Central memory CD4-positive, alpha-beta T cell (primary cell): ENCODE measurements at regions not wholly inside any gene's neighbourhood (a gene's known extent, or its start where the extent isn't known, plus 50 kb on each side); places are given as distances from the start of the nearest gene placed in this dataset.

Source experiments
- DNase-seq: peaks from one replicate; pipeline ENCODE4 v3.0.0; 2022

DNA sequence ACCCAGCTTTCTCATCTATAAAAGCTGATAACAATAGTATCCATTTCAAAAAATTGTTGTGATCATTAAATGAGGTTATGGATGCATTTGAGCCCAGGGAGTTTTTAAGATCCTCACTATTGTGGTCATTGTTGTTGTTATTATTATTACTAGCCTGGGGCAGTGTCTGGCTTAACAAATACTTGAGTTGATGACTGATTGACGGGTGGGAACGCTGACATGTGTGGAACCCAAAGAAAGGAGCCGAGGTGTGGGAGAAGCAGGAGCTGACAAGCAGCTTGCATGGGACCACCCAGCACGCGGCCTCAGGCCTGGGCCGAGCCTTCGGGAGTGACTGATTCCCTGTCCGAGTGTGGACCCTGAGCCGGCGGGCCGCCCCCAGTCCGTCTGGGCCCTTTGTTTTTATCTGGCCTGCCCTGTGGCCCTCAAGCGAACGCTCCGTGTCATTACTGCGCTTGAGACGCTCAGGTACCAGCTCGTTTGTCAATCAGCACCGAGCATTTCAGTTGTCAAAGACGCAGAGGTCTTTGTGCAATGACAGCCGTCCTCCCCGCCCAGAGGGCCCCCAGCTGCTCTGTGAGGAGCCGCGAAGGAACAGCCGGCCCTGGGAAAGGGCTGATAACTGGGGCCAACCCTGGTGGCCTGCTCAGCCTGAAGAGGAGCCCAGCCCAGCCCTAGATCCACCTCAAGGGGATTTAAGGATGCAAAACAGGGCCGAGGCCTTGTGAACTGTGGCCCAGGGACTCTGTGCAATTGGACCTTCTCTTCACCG lies 132.9 kb upstream of the FOXF1 start:
- DNase-seq, result no peak

DNA sequence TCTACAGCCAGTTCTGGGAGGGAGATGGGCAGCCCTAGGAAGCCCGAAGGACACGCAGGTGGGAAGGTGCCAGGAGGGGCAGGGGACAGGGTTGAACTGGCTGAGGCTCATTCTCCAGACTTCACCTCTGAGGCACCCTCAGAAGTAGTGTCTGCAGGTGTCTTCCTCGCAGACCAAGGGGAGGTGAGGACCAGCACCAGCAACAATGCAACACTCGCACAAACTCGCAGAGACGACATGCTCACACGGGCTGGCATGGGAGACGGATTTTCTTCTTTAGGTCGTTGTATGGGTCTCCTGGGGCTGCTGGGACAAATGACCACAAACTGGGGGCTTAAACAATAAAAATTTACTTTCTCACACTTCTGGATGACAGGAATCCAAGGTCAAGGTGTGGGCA lies 132.2 kb upstream of the FOXF1 start:
- DNase-seq, result no peak

DNA sequence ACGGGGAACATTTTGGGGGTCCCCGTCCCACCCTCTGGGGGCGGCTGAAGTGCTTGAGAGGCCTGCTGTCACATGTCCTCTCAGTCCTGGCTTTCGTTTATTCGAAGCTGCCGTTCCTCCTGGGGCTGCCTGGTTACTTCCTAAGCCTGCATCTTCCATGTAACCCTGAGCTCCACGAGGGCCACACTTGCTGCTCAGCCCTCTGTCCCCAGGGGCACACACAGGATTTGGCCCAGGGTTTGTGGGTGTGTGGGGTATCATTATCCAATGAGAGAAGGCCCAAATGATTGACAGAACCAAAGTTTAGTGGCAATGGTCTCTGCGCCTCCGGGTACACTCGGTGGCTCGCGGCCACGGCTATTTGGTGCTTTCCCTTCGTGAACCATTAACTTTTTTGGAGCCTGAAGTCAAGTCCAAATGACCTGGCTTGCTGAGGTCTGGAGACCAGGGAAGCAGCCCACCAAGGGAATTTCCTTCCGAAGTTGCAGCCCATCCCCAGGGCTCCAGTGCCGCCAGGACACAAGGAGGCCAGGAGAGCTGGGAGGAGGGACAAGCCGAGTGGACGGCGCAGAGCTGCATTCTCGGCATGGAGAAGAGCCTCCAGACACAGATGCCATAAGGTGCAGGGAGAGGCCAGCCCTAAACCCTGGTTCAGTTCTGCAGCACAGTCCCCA lies 131.4 kb upstream of the FOXF1 start:
- DNase-seq, result no peak

DNA sequence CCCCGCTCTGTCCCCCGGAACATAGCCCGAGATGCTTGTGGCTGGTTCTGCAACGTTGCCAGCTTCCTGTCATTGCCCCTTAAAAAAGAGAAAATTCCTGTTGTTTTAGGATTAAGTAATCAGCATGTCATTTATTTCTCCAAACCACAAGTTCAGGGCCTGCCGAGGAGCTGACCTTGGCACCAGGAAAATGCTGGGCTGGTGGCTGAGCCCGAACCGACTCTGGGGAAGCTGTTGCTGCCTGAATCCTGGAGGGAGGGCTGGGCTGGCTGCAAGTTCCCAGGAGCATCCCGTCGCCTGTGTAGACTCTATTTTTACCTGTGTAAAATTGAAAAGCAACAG lies 130.9 kb upstream of the FOXF1 start:
- DNase-seq, result no peak

DNA sequence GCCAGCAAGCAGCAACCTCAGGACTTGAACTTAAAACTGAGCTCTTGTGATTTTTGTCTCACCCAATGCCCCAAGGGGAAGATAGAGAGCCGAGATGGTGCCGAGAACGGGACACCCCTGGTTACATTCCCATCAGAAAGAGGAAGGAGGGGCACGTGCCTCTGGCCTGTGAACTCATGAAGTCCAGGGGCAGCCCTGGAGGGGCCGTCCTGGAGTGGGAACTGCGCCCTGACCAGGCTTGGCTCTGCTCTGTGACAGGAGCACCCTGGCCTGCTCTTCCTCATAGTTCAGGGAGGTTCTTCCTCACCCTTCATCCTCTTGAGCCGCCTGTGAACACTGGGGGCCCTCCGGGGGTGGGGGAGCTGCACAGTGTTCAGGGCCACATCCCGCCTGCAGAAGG lies 130.3 kb upstream of the FOXF1 start:
- DNase-seq, result no peak

DNA sequence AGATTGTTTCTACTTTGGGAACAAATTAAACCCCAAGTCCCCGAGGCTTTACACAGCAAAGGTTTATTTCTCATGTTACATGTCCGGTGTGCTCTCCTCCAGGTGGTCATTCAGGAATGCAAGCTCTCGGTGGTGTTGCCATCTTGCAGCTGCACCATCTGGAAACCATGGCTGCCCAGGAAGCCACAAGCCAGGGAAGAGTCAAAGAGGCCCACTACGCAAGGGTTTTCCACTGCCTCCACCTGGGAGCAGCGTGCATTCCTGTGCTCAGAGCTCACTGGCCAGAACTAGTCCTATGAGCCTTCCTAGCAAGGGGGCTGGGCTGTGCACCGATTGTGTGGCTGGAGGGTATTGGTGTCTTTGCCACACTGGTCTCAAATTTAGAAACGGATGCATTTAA lies 128.8 kb upstream of the FOXF1 start:
- no peak for DNase-seq

DNA sequence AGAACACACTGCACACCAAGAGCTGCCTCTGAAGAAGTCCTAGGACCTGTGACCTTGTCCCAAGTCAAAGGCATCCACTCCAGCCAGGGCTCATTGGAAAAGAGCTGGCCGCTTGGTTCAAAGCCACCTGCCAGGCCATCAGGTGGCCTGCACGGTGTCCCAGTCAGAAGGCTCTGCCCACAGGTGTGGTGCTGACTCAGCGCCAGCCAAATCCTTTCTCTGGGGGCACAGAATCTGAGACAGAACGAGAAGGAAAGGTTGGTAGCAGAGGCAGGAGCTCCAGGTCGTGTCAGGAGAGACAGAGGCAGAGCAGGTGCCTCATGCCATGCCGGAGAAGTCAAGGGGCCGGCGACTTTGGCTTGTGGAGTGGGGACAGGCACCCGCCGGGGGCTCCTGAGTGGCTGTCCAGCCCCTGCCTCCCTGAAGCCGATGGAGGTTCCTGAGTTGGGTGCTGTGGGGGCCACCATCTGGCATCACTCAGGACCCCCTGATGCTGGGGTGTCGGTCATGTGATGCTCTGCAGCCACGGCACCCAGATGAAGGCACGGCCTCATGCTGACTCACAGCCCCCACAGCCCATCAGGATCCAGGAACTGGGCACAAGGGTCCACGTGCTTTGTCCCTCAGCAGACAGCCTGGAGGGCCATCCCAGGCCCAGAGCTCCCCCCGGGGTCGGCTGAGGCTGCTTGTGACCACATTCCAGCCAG lies 128.1 kb upstream of the FOXF1 start:
- no peak for DNase-seq

DNA sequence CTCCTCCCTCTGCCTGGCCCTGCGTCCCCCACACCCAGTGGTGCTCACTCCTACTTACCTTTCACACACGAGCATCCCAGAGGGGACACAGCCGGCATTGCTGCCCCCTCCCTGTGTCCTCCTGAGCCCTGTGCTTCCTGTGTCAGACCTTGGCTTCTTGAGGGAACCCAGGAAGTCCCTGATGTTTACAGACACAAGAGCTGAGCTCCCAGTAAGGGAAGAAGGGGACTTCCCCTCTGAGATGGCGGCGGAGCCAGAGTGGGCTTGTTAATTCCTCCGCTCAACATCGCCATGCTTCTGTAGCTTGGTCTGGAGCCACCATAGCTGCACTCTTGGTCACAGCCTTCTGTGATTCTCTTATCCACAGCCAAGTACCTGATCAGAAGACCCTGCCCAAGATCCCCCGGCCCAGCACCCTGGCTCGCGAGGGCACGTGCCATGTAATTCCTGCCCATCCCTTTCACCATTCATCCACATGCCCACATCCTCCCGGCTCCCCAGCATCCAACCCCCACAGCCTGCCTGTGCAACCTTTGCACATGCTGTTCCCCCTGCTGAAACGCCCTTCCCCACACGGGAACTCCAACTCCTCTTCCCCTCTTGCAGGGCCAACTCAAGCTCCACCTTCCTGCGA lies 127.4 kb upstream of the FOXF1 start:
- no peak for DNase-seq

DNA sequence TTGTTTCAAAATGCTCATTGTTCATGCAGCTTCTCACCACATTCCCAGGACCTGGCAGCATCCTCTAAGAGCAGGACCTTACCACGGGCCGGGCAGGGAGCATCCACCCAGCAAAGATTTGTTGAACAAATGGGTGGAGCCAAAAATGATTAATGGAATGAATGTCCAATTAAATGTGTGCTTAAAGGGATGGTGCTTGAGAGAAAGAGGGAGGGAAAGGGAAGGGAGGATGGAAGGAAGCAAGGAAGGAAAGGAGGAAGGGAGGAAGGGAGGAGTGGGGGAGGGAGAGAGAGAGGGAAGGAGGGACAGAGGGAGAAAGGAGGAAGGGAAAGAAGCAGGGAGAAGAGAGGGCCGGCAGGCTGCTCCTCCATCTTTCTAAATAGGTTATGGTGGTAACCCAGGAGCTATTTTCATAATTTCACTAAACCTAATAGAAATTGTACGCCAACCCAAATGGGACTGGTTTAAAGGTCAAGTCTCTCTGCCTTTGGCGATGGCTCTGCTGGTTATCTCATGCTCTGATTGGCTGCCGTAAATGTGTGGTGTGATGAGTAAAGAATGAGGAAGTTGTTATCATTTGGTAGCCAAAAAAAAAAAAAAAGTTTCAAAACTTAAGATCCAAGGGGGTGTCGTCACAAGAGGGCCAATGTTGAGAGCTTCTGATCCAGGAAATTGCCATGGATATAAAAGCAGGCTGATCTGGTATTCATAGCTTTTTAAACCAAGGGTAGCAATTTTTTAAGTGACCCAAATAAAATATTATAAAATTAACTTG lies 126.7 kb upstream of the FOXF1 start:
- DNase-seq, result no peak

DNA sequence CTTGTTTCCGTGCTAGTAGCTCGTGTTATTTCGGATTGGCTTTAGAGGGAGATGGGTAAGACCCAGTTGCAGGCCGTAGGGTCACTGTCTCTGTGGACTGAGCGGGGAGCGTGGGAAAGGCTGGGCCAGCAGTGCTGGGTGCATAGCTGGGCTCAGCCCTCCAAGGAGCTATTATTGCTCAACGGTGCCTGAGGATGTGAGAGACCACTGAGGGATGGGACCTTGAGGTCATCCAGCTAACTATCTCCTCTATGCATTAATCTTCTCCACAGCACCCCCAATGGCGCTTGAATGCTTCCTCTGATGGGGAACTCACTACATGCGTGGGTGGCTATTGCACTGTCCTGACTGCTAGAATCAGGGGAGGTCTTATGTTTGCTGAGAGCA lies 126.1 kb upstream of the FOXF1 start:
- DNase-seq, result no peak

DNA sequence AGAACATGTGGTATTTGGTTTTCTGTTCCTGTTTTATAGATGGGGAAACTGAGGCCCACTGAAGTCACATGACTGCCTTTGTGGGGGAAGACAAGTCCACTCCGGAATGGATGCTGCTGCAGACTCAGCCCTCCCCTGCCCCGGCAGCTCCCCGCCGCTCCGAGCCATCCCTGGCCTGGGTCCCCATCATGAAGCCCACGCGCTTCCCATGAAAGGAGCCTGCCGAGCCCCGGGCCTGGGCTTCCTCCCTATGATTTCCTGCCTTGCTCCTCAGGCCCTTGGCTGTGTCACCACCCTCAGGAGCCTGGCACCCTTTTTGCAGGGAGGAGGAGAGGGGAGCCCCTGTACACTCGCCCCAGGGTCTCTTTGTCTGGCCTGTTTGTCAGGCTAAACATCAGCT lies 125.3 kb upstream of the FOXF1 start:
- DNase-seq, result no peak

DNA sequence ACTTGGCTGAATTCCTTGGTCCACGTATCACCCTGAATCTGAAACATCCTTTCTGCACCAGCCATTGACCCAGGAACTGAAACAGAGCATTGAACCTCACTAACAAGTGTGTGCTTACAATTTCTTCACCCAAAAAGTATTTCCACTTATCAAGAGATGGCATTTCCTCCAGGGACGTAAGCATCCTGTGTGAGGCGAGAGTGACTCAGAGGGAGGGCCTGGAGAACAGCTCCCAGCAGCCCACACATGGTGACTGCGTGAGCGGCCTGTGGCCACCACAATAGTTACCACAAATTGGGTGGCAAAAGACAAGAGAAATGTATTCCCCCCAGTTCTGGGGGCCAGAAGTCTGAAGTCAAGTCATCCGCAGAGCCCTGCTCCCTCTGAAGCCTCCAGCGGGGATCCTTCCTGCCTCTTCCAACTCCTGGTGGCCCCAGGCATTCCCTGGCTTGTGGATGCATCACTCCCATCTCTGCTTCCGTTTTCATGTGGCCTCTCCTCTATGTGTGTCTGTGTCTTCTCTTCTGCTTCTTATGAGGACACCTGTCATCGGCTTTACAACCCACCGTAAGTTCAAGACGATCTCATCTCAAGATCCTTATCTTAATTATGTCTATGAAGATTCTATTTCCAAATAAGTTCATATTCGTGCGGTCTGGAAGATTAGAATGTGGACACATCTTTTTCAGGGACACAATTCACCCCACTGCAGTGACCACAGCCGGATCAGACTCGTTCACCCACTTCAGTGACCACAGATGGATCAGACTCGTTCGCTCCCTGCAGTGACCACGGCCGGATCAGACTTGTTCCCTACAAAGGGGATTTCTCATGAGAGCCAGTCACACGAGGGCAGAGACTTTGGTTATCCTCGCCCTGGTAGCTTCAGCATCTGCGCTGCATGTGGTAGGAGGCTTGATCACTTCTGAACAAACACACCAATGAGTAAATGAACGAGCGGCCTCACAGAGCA lies 122.6 kb upstream of the FOXF1 start:
- no peak for DNase-seq

DNA sequence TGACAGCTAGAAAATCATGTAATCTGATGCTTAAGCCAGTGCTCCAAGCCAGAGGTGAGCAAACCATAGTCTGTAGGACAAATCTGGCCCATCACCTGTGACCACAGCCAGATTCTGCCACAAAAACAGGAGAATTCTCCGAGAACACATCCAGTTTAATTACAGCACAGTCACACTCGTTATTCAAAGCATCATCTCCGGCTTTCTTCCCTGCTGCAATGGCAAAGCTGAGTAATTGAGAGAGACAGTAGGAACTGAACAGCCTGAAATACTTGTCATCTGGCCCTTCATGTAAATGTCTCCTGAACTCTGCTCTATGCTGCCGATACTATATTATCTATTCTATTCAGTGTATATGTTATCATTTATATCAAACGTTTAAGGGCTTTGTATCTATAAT lies 121.4 kb upstream of the FOXF1 start:
- no peak for DNase-seq

DNA sequence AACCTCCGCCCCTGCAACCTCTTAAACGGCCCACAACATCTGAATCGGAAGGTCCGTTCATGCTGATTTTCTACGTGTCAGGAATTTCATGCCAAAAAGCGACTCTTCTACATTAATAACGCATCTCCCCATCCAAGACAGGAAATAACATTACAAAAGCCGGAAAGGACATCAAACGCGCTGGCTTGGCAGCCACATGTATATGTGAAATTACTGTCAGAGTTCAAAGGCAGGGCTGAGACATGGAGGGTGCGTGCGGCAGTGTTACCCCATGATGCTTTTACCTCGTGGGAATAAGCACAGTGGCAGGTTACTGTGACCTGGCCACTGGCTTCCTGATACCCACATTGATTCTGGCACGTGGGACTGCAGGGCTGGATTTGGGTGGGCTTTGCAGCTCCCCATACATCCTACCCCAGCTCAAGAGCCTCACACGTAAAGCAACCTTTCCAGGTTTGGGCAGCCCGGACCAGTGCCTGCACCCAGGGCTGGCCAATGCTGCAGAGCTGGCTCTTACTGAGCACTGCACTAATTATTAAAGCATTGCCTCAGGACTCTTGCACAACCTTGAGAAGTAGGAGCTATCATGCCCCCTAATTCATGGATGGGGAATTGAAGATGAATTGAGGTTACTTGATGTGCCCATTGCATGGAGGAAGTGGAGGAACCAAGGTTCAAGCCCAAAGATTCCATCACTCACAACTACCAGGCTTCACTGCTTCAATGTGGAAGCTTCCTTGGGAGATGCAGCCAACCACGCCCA lies 120.6 kb upstream of the FOXF1 start:
- DNase-seq, result no peak

DNA sequence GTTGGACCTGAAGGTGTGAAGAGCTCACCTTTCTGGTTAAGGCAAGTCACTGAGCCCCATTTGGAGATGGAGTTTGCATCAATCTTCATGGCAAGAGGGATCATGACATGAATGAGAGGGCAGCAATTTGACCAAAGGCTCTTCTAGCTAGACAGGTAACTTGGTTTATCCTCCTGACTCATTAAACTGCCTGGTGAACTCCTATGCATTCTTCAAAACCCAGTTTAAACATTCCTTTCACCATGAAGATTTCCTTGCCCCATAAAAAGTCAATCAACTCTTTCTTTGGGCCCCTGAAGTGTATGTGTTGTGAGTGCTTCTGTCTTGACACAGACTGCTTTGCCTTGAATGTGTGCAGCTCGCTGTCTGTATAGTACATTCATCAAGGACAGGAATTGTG lies 120.0 kb upstream of the FOXF1 start:
- no peak for DNase-seq

DNA sequence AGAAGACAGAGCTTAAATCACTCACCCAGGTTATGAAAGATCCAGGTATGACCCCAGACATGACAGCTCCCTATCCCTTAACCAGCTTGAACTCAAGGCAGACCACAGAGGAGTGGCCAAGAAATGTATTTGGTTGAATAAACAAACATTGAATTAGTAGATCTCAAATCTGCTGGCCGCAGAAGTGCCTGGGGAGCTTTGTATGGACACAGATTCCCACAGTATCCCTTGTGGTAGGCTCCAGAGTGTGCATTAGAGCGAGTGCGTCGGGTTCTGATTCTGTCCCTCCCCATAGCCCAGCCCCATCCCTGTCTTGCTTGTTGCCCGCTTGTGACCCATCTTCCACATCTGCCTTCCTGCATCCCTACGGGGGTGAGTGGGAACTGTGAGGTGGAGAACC lies 118.8 kb upstream of the FOXF1 start:
- no peak for DNase-seq

DNA sequence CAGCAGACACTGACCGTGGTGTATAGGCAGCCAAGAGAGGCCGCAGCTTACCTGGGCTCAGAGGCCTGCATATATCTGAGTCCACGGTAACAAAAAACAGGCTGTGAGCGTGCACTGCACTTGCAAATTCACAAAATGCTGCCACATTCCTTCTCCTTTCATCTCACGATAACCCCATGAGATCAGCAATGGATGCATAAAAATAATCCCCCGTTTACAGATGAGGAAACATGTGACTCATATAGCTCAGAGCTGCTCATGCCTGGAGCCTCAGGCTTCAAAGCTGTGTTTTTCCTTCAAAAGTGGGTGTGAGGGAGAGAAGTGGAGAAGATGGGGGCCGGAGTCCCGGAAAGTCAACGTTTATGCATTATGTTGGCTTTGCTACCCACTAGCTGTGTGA lies 118.3 kb upstream of the FOXF1 start:
- no peak for DNase-seq

DNA sequence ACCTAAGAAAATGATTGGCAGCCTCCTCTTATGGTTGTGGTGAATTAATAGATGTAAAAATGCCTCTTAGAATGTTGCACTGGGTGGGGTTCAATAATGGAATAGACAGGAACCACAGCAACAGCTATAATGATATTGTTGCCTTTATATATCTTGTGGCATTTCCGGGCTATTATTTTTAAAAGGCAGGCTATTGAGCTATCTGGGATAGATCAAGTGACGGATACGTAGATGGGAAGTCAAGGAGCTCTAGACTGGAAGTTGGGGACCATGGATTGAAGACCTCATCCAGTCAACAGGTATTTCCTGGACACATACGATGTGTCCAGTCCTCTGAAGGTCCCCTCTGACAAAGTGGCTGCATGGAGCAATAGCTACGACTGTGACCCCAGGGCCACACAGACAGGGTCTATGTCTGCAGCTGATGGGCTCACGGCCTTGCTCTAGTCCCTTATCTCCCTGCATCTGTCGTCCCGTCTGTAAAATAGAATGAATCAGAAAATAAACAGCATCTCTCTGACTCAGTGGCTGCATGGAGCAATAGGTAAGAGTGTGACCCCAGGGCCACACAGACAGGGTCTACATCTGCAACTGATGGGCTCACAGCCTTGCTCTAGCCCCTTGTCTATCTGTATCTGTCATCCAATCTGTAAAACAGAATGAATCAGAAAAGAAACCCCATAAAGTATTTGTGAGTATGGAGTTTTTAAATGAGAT lies 117.7 kb upstream of the FOXF1 start:
- DNase-seq, result no peak

DNA sequence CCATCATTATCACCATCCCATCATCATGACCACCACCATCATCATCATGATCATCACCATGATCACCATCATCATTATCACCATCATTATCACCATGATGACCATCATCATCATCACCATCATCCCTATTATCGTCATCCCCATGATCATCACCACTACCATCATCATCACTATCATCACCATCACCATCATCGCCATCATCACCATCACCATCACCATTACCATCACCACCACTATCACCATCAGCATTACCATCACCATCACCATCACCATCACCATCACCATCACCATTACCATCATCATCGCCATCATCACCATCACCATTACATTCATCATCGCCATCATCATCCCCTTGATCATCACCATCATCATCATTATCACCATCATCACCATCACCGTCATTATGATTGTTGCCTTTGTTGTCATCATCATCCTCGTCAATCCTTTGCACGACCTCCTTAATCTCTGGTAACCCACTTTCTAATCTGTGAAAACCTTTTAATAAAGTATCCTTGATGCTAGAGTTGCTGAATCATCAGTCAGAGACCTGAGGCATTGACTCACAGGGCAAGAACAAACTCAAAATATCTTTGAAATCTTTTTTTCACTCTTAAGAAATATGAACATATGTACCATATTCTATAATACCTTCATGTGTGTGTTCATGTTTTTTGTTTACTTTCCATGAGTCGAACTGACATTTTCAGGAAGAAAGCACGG lies 116.3 kb upstream of the FOXF1 start:
- no peak for DNase-seq

DNA sequence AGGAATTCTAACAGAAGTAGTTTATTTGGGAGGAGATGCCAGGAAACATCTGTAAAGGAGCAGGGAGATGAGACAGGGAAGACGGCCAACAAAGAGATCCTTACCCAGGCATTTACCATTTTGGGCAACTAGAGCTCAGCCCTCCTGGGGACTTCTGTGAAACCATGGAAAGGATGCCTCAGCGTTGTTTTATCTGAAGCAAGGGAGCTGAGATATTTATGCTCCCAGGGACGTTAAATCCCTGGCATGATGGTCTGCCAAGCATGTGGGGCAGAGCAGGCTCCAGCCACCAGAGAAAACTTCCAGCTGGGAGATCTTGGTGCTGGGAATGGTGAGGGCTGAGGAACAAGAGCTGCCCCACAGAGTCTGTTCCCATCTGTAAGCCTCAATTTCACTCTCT lies 114.8 kb upstream of the FOXF1 start:
- no peak for DNase-seq
